ENCODE measurements at regions not wholly inside any gene's neighbourhood (a gene's known extent, or its start where the extent isn't known, plus 50 kb on each side); places are given as distances from the start of the nearest gene placed in this dataset.
A peak's percentile ranks its signal among the peaks of the same experiment; 100 is the strongest.

GRCh38 chr15:62968699-62969098 is 73.8 kb upstream of the TPM1 start:
- intact Hi-C loops (cut with DNase I): no loop called here
- DNase-seq: no peak

- intact Hi-C loops (cut with DNase I): no loop called here
- DNase-seq: no peak
These were observed 73.0 kb upstream of the TPM1 start for GRCh38 chr15:62969442-62970089.

GRCh38 chr15:62972814-62973213 is 69.7 kb upstream of the TPM1 start:
- DNase-seq: no peak
- intact Hi-C loops (cut with DNase I): no loop called here

- no peak for DNase-seq
- intact Hi-C loops (cut with DNase I): no loop called here
These were observed 67.0 kb upstream of the TPM1 start for GRCh38 chr15:62975515-62975914.

- intact Hi-C loops (cut with DNase I): no loop called here
These were observed 66.2 kb upstream of the TPM1 start for GRCh38 chr15:62976301-62976881.

GRCh38 chr15:62977952-62978811 is 64.4 kb upstream of the TPM1 start:
- DNase-seq: no peak
- intact Hi-C loops (cut with DNase I): no loop called here

More at GRCh38 chr15:62976301-62976881, 66.2 kb upstream of the TPM1 start:
- DNase-seq: no peak

GRCh38 chr15:62979252-62979651 is 63.3 kb upstream of the TPM1 start:
- intact Hi-C loops (cut with DNase I): no loop called here
- DNase-seq: no peak

GRCh38 chr15:62981071-62981470 is 61.5 kb upstream of the TPM1 start:
- DNase-seq: no peak
- intact Hi-C loops (cut with DNase I): no loop called here

- intact Hi-C loops (cut with DNase I): no loop called here
- no peak for DNase-seq
These were observed 58.6 kb upstream of the TPM1 start for GRCh38 chr15:62983956-62984355.

GRCh38 chr15:62985768-62986167 is 56.8 kb upstream of the TPM1 start:
- intact Hi-C loops (cut with DNase I): no loop called here
- DNase-seq: peak in 3 of 10 donors; percentile 46 to 82 (median 74)

GRCh38 chr15:62986948-62987347 is 55.6 kb upstream of the TPM1 start:
- intact Hi-C loops (cut with DNase I): no loop called here
- DNase-seq: no peak

- intact Hi-C loops (cut with DNase I): no loop called here
- no peak for DNase-seq
These were observed 53.8 kb upstream of the TPM1 start for GRCh38 chr15:62988701-62989100.

GRCh38 chr15:62989366-62990055 is 53.0 kb upstream of the TPM1 start:
- DNase-seq: no peak
- intact Hi-C loops (cut with DNase I): no loop called here

GRCh38 chr15:62991698-62992097 is 50.8 kb upstream of the TPM1 start:
- intact Hi-C loops (cut with DNase I): no loop called here
- no peak for DNase-seq

GRCh38 chr15:62992302-62992701 is 50.2 kb upstream of the TPM1 start:
- intact Hi-C loops (cut with DNase I): no loop called here
- no peak for DNase-seq

Measured in posterior cingulate gyrus (tissue), 11 donors.